ENCODE measurements at regions not wholly inside any gene's neighbourhood (a gene's known extent, or its start where the extent isn't known, plus 50 kb on each side); places are given as distances from the start of the nearest gene placed in this dataset.

DNA sequence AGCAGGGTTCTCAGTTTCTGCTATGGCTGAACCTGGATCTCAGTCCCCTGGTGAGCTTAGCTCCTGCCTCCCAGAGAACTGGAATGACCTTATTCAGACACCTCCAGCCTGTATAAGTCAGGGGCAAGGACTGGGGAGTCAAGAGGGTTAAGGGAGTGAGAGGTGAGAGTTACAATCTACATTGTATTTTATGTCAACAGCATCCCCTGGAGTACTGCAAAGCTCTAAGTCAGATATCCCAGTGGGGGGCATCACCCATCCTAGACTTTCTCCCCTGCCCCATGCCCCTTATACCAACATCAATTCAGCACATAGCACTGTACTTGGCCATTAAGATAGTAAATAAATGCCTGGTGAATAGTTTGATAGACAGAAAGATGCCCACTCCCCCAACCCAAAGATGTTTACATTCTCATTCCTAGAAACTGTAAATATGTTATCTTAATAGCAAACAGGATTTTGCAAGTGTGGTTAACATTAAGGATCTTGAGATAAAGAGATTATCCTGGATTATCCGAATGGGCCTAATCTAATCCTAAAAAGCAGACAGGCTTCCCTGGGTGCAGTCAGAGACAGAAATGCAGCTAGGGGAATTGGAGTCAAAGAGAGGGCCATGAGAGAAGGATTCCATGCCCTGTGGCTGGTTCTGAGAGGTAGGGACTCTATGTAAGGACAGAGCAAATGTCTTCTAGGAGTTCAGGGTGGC is 132.3 kb upstream of the RASGRP1 start:
- H3K36me3 Mint-ChIP-seq (ENCODE audit: low read depth, unreplicated experiment): no peaks in the 10 kb centered on the region
- no peak overlapping the region for H3K27ac ChIP-seq (ENCODE audit: low read depth, low read length)
- no peak for FAIRE-seq

DNA sequence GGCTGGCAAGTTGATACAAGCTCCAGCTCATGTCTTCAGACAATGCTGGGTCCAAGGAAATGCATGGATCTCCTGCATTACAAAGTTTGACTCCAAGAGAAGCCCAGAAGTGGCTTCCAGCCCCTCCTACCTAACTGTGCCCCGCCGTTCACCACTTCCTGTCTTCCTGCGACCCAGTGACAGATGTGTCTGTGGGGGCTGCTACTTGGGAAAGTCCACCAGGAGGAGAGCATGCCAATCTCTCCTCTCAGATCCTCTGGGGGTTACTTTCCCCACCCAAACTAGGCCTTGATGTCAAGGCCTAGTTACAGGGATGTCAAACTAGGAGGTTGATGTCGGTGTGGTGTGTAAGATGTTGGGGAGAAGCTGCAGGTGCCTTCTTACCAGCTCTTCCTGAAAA is 133.6 kb upstream of the RASGRP1 start:
- no peak overlapping the region for H3K9ac ChIP-seq (ENCODE audit: low read length)
- no peak overlapping the region for H3K4me2 ChIP-seq (ENCODE audit: low read length)
- H3K9me3 ChIP-seq (ENCODE audit: insufficient read depth, low read depth, low read length): no peaks in the 10 kb centered on the region
- Mint-ChIP-seq H3K36me3 (ENCODE audit: low read depth, unreplicated experiment) (no peaks in the 10 kb centered on the region), H3K4me1 (ENCODE audit: low read depth, unreplicated experiment) (peaks cover 10% of the 10 kb centered on the region), H3K27ac (ENCODE audit: unreplicated experiment) (no peak overlapping the region), H3K27me3 (ENCODE audit: low read depth, unreplicated experiment) (peaks cover 2% of the 10 kb centered on the region), H3K4me3 (ENCODE audit: unreplicated experiment) (no peak overlapping the region), H3K9me3 (ENCODE audit: unreplicated experiment) (no peaks in the 10 kb centered on the region)
- H3K4me3 ChIP-seq (ENCODE audit: insufficient read depth, low read depth, low read length): no peak overlapping the region
- no peaks in the 10 kb centered on the region for H3K27me3 ChIP-seq (ENCODE audit: insufficient read depth, low read length)
- no peak overlapping the region for H3K27ac ChIP-seq (ENCODE audit: low read depth, low read length)
- DNase-seq (ENCODE audit: low read depth) (no peak), FAIRE-seq (no peak)
- H3K79me2 ChIP-seq (ENCODE audit: insufficient read depth, low read length): no peaks in the 10 kb centered on the region
- H4K20me1 ChIP-seq (ENCODE audit: insufficient read depth, low read length): no peaks in the 10 kb centered on the region
- H2AFZ ChIP-seq (ENCODE audit: low read depth, low read length): no peak overlapping the region
- H3K36me3 ChIP-seq (ENCODE audit: insufficient read depth, low read length): no peaks in the 10 kb centered on the region
- no peak for TF ChIP-seq EZH2 (IDR thresholded peaks at IDR 0.05; ENCODE audit: insufficient read depth, low read length)
- TF ChIP-seq, protein P1, sequence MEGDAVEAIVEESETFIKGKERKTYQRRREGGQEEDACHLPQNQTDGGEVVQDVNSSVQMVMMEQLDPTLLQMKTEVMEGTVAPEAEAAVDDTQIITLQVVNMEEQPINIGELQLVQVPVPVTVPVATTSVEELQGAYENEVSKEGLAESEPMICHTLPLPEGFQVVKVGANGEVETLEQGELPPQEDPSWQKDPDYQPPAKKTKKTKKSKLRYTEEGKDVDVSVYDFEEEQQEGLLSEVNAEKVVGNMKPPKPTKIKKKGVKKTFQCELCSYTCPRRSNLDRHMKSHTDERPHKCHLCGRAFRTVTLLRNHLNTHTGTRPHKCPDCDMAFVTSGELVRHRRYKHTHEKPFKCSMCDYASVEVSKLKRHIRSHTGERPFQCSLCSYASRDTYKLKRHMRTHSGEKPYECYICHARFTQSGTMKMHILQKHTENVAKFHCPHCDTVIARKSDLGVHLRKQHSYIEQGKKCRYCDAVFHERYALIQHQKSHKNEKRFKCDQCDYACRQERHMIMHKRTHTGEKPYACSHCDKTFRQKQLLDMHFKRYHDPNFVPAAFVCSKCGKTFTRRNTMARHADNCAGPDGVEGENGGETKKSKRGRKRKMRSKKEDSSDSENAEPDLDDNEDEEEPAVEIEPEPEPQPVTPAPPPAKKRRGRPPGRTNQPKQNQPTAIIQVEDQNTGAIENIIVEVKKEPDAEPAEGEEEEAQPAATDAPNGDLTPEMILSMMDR (IDR thresholded peaks at IDR 0.05; ENCODE audit: insufficient read depth, low read depth, low read length): no peak
- peaks cover 9% of the 10 kb centered on the region for H3K4me1 ChIP-seq (ENCODE audit: insufficient read depth, low read length)

More for the DNA sequence above, 132.3 kb upstream of the RASGRP1 start:
- no peak for TF ChIP-seq EZH2 (IDR thresholded peaks at IDR 0.05; ENCODE audit: insufficient read depth, low read length)
- TF ChIP-seq, protein P1 (IDR thresholded peaks at IDR 0.05; ENCODE audit: insufficient read depth, low read depth, low read length): no peak
- Mint-ChIP-seq H3K4me3 (ENCODE audit: unreplicated experiment) (no peak overlapping the region), H3K4me1 (ENCODE audit: low read depth, unreplicated experiment) (peaks cover 5% of the 10 kb centered on the region), H3K9me3 (ENCODE audit: unreplicated experiment) (no peaks in the 10 kb centered on the region), H3K27me3 (ENCODE audit: low read depth, unreplicated experiment) (peaks cover 2% of the 10 kb centered on the region), H3K27ac (ENCODE audit: unreplicated experiment) (no peak overlapping the region)
- peaks cover 9% of the 10 kb centered on the region for H3K4me1 ChIP-seq (ENCODE audit: insufficient read depth, low read length)
- no peak overlapping the region for H3K9ac ChIP-seq (ENCODE audit: low read length)
- no peaks in the 10 kb centered on the region for H3K9me3 ChIP-seq (ENCODE audit: insufficient read depth, low read depth, low read length)
- DNase-seq (ENCODE audit: low read depth): no peak
- peak overlapping the region; percentile 5 for H3K4me2 ChIP-seq (ENCODE audit: low read length)
- no peaks in the 10 kb centered on the region for H4K20me1 ChIP-seq (ENCODE audit: insufficient read depth, low read length)
- H3K79me2 ChIP-seq (ENCODE audit: insufficient read depth, low read length): no peaks in the 10 kb centered on the region
- H2AFZ ChIP-seq (ENCODE audit: low read depth, low read length): no peak overlapping the region
- H3K4me3 ChIP-seq (ENCODE audit: insufficient read depth, low read depth, low read length): no peak overlapping the region
- no peaks in the 10 kb centered on the region for H3K27me3 ChIP-seq (ENCODE audit: insufficient read depth, low read length)
- H3K36me3 ChIP-seq (ENCODE audit: insufficient read depth, low read length): no peaks in the 10 kb centered on the region

DNA sequence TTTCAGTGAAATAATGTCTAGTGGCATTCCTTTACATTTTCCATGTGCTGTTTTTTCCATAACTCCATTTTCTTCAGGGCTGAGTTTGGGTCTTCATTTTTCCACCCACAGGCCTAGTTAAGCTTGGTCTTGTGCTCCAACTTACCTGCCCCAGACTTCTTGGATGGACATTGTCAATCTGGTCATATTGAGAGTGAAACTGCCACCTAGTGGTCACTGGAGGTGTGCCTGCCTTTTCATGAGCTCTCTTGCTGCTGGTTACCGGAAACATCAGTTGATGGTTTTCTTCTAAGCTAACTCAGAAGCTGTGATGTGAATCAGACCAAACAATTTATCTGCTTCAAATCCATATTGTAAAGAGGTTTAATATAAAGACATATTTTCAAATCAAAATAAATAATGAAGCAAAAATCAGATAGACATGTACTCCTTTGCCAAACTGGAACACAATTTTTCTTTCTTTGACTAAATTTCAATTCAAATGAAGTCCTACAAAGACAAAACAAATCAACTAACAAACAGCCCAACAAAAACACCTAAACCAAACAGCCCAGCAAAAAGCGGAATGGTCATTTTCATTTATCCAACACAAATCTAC is 135.1 kb upstream of the RASGRP1 start:
- Histone ChIP-seq H3K27ac (ENCODE audit: low read depth, low read length) (no peak overlapping the region), H4K20me1 (ENCODE audit: insufficient read depth, low read length) (no peaks in the 10 kb centered on the region), H3K4me1 (ENCODE audit: insufficient read depth, low read length) (peaks cover 9% of the 10 kb centered on the region), H3K4me2 (ENCODE audit: low read length) (no peak overlapping the region), H3K27me3 (ENCODE audit: insufficient read depth, low read length) (no peaks in the 10 kb centered on the region), H3K79me2 (ENCODE audit: insufficient read depth, low read length) (no peaks in the 10 kb centered on the region), H3K9me3 (ENCODE audit: insufficient read depth, low read depth, low read length) (no peaks in the 10 kb centered on the region), H3K36me3 (ENCODE audit: insufficient read depth, low read length) (no peaks in the 10 kb centered on the region), H3K9ac (ENCODE audit: low read length) (no peak overlapping the region), H3K4me3 (ENCODE audit: insufficient read depth, low read depth, low read length) (no peak overlapping the region), H2AFZ (ENCODE audit: low read depth, low read length) (no peak overlapping the region)
- no peaks in the 10 kb centered on the region for H3K27me3 Mint-ChIP-seq (ENCODE audit: low read depth, unreplicated experiment)
- H3K4me1 Mint-ChIP-seq (ENCODE audit: low read depth, unreplicated experiment): peaks cover 10% of the 10 kb centered on the region
- H3K27ac Mint-ChIP-seq (ENCODE audit: unreplicated experiment): peak overlapping the region; percentile 2
- H3K9me3 Mint-ChIP-seq (ENCODE audit: unreplicated experiment): no peaks in the 10 kb centered on the region
- H3K4me3 Mint-ChIP-seq (ENCODE audit: unreplicated experiment): no peak overlapping the region
- TF ChIP-seq, protein P1 (IDR thresholded peaks at IDR 0.05; ENCODE audit: insufficient read depth, low read depth, low read length): peak; percentile 92
- TF ChIP-seq EZH2 (IDR thresholded peaks at IDR 0.05; ENCODE audit: insufficient read depth, low read length): no peak
- FAIRE-seq (no peak), DNase-seq (ENCODE audit: low read depth) (no peak)
- no peaks in the 10 kb centered on the region for H3K36me3 Mint-ChIP-seq (ENCODE audit: low read depth, unreplicated experiment)
